ENCODE measurements at regions not wholly inside any gene's neighbourhood (a gene's known extent, or its start where the extent isn't known, plus 50 kb on each side); places are given as distances from the start of the nearest gene placed in this dataset.
"Not testable (repeated sequence)": the region's sequence is repeated elsewhere in the genome, so short reads cannot be mapped to it uniquely, and the experiment has no call there.

GRCh38 chr18:10240973-10241372, 213.5 kb upstream of the APCDD1 start:
- no peak for ATAC-seq
- DNase-seq (ENCODE audit: low spot score), result no peak

- DNase-seq (ENCODE audit: low spot score) (no peak), ATAC-seq (no peak)
Observed at GRCh38 chr18:10241579-10241978, 212.9 kb upstream of the APCDD1 start.

- ATAC-seq, result no peak
- DNase-seq (ENCODE audit: low spot score), result no peak
Observed at GRCh38 chr18:10242936-10243680, 211.3 kb upstream of the APCDD1 start.

- ATAC-seq (peak; percentile 25), DNase-seq (ENCODE audit: low spot score) (no peak)
Observed at GRCh38 chr18:10244341-10244740, 210.1 kb upstream of the APCDD1 start.

GRCh38 chr18:10245031-10245845, 209.2 kb upstream of the APCDD1 start:
- DNase-seq (ENCODE audit: low spot score) (no peak), ATAC-seq (no peak)

GRCh38 chr18:10245846-10246175, 208.6 kb upstream of the APCDD1 start:
- no peak for DNase-seq (ENCODE audit: low spot score)
- no peak for ATAC-seq

GRCh38 chr18:10247021-10247741, 207.3 kb upstream of the APCDD1 start:
- ATAC-seq (no peak), DNase-seq (ENCODE audit: low spot score) (no peak)

- DNase-seq (ENCODE audit: low spot score), result no peak
- no peak for ATAC-seq
Observed at GRCh38 chr18:10247742-10248082, 206.7 kb upstream of the APCDD1 start.

GRCh38 chr18:10248738-10249137, 205.7 kb upstream of the APCDD1 start:
- ATAC-seq, result no peak
- no peak for DNase-seq (ENCODE audit: low spot score)

- no peak for ATAC-seq
Observed at GRCh38 chr18:10249270-10249669, 205.2 kb upstream of the APCDD1 start.

GRCh38 chr18:10249801-10250200, 204.6 kb upstream of the APCDD1 start:
- ATAC-seq, result no peak
- no peak for DNase-seq (ENCODE audit: low spot score)

More at GRCh38 chr18:10249270-10249669, 205.2 kb upstream of the APCDD1 start:
- DNase-seq (ENCODE audit: low spot score), result no peak

- no peak for DNase-seq (ENCODE audit: low spot score)
- ATAC-seq, result no peak
Observed at GRCh38 chr18:10252494-10252893, 201.9 kb upstream of the APCDD1 start.

- DNase-seq (ENCODE audit: low spot score) (no peak), ATAC-seq (no peak)
Observed at GRCh38 chr18:10252952-10253705, 201.3 kb upstream of the APCDD1 start.

- ATAC-seq; DNase-seq (ENCODE audit: low spot score): not testable (repeated sequence)
Observed at GRCh38 chr18:10256276-10256675, 198.2 kb upstream of the APCDD1 start.

- ATAC-seq (no peak), DNase-seq (ENCODE audit: low spot score) (no peak)
Observed at GRCh38 chr18:10258836-10259474, 195.5 kb upstream of the APCDD1 start.

GRCh38 chr18:10259901-10260300, 194.5 kb upstream of the APCDD1 start:
- DNase-seq (ENCODE audit: low spot score), result no peak
- ATAC-seq, result no peak

- ATAC-seq, result no peak
- DNase-seq (ENCODE audit: low spot score), result no peak
Observed at GRCh38 chr18:10261344-10262276, 192.8 kb upstream of the APCDD1 start.

- no peak for ATAC-seq
Observed at GRCh38 chr18:10262566-10262965, 191.9 kb upstream of the APCDD1 start.

GRCh38 chr18:10264260-10264659, 190.2 kb upstream of the APCDD1 start:
- no peak for ATAC-seq

More at GRCh38 chr18:10262566-10262965, 191.9 kb upstream of the APCDD1 start:
- no peak for DNase-seq (ENCODE audit: low spot score)

More at GRCh38 chr18:10264260-10264659, 190.2 kb upstream of the APCDD1 start:
- DNase-seq (ENCODE audit: low spot score), result no peak

Data from left lobe of liver (tissue), 2 donors.